ENCODE measurements at regions not wholly inside any gene's neighbourhood (a gene's known extent, or its start where the extent isn't known, plus 50 kb on each side); places are given as distances from the start of the nearest gene placed in this dataset.

DNA sequence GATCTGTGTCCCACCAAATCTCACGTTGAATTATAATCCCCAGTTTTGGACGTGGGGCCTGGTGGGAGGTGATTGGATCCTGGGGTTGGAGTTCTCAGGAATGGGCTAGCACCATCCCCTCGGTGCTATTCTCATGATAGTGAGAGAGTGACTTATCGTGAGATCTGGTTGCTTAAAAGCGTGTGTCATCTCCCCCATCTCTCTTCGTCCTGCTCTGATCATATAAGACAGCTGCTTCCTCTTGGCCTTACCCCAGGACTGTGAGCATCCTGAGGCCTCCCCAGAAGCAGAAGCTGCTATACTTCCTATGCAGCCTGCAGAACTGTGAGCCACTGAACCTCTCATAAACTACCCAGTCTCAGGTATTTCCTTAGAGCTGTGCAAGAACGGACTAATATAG is 163.7 kb upstream of the NDUFV2 start:
- ChIA-PET CTCF (interaction anchor here (0.6 kb wide), 1 partner anchor 9 kb away, joined by 3 read pairs; no protein-coding TSS in a partner anchor), POLR2A (no interaction called here)
- no peak for DNase-seq (ENCODE audit: extremely low spot score)
- TF ChIP-seq FOXA1 (IDR thresholded peaks at IDR 0.05) (no peak), HDGF (IDR thresholded peaks at IDR 0.05; ENCODE audit: borderline replicate concordance) (no peak), SP1 (IDR thresholded peaks at IDR 0.05) (no peak), ELF4 (IDR thresholded peaks at IDR 0.05) (no peak), LEF1 (IDR thresholded peaks at IDR 0.05; ENCODE audit: borderline replicate concordance) (no peak), BHLHE40 (IDR thresholded peaks at IDR 0.05; ENCODE audit: borderline replicate concordance) (no peak), FOXM1 (IDR thresholded peaks at IDR 0.05; ENCODE audit: borderline replicate concordance) (no peak), NFRKB (IDR thresholded peaks at IDR 0.05) (no peak)
- TF ChIP-seq, protein P1, sequence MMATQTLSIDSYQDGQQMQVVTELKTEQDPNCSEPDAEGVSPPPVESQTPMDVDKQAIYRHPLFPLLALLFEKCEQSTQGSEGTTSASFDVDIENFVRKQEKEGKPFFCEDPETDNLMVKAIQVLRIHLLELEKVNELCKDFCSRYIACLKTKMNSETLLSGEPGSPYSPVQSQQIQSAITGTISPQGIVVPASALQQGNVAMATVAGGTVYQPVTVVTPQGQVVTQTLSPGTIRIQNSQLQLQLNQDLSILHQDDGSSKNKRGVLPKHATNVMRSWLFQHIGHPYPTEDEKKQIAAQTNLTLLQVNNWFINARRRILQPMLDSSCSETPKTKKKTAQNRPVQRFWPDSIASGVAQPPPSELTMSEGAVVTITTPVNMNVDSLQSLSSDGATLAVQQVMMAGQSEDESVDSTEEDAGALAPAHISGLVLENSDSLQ (IDR thresholded peaks at IDR 0.05) = no peak

DNA sequence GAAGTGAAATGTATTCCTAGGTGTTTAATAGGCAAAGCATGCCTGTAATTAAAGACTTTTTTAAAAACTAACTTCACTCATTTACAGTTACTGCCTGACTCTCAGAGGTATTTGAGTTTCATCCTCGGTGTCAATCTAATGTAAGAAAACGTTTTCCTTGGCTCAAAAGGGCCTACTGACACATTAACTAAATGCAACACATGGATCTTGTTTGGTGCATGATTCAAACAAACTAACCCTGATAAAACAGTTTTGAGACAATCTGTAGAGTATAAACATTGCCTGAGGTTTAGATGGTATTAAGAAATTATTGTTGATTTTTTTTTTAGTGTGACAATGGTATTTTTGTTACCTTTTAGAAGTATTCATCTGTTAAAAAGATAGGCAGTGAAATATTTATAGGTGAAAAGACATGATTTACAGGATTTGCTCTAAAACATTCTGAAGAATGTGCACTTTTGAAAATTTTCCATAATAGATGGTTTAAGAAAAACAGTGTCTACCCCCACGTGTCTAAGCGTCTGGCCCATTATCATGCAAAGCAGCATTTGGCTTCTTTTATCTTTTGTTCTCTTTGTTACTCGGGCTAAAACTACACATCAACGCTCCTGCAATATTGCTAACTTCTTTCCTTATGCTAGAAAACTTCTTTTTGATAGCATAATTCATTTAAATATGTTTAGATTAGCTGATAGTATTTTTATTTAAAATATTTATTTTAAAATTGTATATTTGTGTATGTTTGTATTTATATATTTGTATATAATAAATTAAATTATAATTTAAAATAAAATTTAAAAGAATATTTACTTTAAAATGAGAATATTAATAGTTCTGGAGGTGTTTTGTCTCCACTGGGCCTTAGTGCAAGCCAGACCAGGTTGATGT is 160.2 kb upstream of the NDUFV2 start:
- DNase-seq (ENCODE audit: extremely low spot score) = no peak
- POLR2A ChIA-PET = no interaction called here
- no peak for TF ChIP-seq FOXA1 (IDR thresholded peaks at IDR 0.05)
- TF ChIP-seq FOXK2 (IDR thresholded peaks at IDR 0.05) = no peak
- TF ChIP-seq, protein P1 (IDR thresholded peaks at IDR 0.05) = no peak
- no peak for TF ChIP-seq SP1 (IDR thresholded peaks at IDR 0.05)
- TF ChIP-seq CTBP1 (IDR thresholded peaks at IDR 0.05; ENCODE audit: borderline replicate concordance) = no peak
- no peak for TF ChIP-seq SUZ12 (IDR thresholded peaks at IDR 0.05)
- TF ChIP-seq ELF4 (IDR thresholded peaks at IDR 0.05) = no peak
- no peak for TF ChIP-seq FOXM1 (IDR thresholded peaks at IDR 0.05; ENCODE audit: borderline replicate concordance)
- TF ChIP-seq NFRKB (IDR thresholded peaks at IDR 0.05) = no peak
- TF ChIP-seq LEF1 (IDR thresholded peaks at IDR 0.05; ENCODE audit: borderline replicate concordance) = no peak
- TF ChIP-seq HDGF (IDR thresholded peaks at IDR 0.05; ENCODE audit: borderline replicate concordance) = no peak
- TF ChIP-seq ZNF384 (IDR thresholded peaks at IDR 0.05) = no peak
- no peak for TF ChIP-seq ARNT (IDR thresholded peaks at IDR 0.05)
- no peak for TF ChIP-seq BHLHE40 (IDR thresholded peaks at IDR 0.05; ENCODE audit: borderline replicate concordance)
- no peak for TF ChIP-seq TARDBP (IDR thresholded peaks at IDR 0.05)
- TF ChIP-seq L3MBTL2 (conservative IDR thresholded peaks at IDR 0.05) = no peak
- CTCF ChIA-PET = no interaction called here

DNA sequence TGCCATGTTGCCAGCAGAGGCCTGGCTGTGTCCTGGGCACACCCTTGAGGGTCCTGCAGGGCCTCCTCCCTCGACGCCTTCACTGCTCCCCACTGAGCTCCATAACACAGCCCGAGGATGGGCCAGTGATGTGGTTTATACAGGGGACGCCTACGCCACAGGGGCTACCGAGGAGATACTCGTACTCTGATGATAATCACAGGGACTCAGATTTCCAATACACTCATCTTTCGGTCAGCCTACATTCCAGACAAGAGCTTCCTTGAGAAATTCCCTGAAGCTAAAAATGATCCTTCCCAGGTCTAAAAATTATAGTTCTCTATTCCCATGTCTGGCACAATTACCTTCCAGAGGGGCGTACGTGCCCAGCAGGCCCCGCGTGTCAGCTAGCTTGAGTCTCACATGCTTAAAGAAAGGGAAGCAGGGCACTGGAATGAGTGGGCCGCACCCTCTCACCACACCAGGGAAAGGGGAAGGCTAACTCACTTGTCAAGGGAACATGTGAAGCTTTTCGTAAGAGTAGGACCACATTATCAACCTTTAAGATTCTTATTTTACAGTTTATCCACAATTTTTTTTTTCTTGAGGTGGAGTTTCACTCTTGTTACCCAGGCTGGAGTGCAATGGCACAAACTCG is 159.5 kb upstream of the NDUFV2 start:
- CTCF ChIA-PET = no interaction called here
- TF ChIP-seq HDGF (IDR thresholded peaks at IDR 0.05; ENCODE audit: borderline replicate concordance) (no peak), SUZ12 (IDR thresholded peaks at IDR 0.05) (no peak), L3MBTL2 (conservative IDR thresholded peaks at IDR 0.05) (no peak), SP1 (IDR thresholded peaks at IDR 0.05) (no peak), BHLHE40 (IDR thresholded peaks at IDR 0.05; ENCODE audit: borderline replicate concordance) (no peak)
- TF ChIP-seq, protein P1 (IDR thresholded peaks at IDR 0.05) = no peak
- POLR2A ChIA-PET = no interaction called here
- DNase-seq (ENCODE audit: extremely low spot score) = no peak

DNA sequence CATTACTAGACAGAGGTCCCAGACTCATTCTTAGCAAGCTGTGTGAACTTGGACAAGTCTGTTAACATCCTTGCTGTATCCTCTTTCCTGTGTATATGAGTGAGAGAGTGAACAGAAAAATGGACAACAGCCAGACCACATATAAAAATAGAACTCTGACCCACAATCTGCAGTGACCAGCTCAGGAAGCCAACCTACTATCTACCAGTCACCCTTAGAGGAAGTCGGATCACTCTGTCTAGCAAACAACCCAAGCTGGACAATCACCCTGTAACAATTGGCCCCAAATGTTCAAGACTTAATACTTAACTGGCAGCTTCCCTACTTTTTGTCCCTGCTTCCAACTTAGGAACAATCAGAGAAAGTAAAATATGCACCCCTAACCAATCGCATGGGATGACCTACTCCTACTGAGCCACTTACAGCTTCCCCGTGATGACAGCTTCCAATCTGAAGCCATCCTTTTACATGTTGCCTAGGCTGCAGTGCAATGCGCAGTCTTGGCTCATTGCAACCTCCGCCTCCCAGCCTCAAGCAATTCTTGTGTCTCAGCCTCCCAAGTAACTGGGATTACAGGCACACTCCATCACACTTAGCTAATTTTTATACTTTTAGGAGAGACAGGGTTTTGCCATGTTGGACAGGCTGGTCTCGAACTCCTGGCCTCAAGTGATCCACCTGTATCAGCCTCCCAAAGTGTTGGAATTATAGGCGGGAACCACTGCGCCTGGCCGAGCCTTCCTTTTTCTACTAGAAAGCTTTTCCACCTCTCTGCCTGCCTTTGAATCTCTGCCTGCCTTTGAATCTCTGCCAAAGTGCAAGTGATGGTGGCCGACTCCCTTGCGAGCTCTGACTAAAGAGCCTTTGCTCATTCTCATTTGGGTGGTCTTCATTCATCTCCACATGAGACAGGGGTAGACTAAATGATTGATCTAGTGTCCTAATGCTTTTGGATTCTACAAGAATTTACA is 158.3 kb upstream of the NDUFV2 start:
- no peak for DNase-seq (ENCODE audit: extremely low spot score)
- CTCF ChIA-PET = interaction anchor here (0.5 kb wide), 1 partner anchor 181 kb away, joined by 3 read pairs; no protein-coding TSS in a partner anchor

DNA sequence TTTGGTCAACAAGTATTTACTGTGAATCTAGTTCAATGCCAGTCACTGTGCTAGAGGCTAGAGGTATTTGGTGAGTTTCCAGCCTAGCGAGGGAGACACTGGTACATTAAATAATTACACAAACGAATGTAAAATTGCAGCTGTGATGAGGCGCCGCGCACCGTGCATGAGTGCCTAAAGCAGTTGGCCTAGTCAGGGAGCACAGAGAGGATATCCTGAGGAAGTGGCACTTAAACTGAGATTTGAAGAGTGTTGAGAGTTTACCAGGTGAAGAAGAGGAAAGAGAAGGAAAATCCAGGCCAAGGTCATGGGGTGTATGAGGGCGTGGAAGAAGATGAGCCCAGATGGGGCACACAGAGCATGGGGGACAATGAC is 157.6 kb upstream of the NDUFV2 start:
- POLR2A ChIA-PET = no interaction called here
- CTCF ChIA-PET = no interaction called here
- no peak for TF ChIP-seq TARDBP (IDR thresholded peaks at IDR 0.05)
- no peak for TF ChIP-seq ELF4 (IDR thresholded peaks at IDR 0.05)
- no peak for TF ChIP-seq L3MBTL2 (conservative IDR thresholded peaks at IDR 0.05)
- TF ChIP-seq, protein P1 (IDR thresholded peaks at IDR 0.05) = no peak
- no peak for TF ChIP-seq FOXA1 (IDR thresholded peaks at IDR 0.05)
- no peak for TF ChIP-seq BHLHE40 (IDR thresholded peaks at IDR 0.05; ENCODE audit: borderline replicate concordance)
- TF ChIP-seq LEF1 (IDR thresholded peaks at IDR 0.05; ENCODE audit: borderline replicate concordance) = no peak
- TF ChIP-seq FOXM1 (IDR thresholded peaks at IDR 0.05; ENCODE audit: borderline replicate concordance) = no peak
- no peak for TF ChIP-seq ZNF384 (IDR thresholded peaks at IDR 0.05)
- TF ChIP-seq CTBP1 (IDR thresholded peaks at IDR 0.05; ENCODE audit: borderline replicate concordance) = no peak
- TF ChIP-seq SUZ12 (IDR thresholded peaks at IDR 0.05) = no peak
- TF ChIP-seq FOXK2 (IDR thresholded peaks at IDR 0.05) = no peak
- TF ChIP-seq NFRKB (IDR thresholded peaks at IDR 0.05) = no peak
- TF ChIP-seq HDGF (IDR thresholded peaks at IDR 0.05; ENCODE audit: borderline replicate concordance) = no peak
- TF ChIP-seq ARNT (IDR thresholded peaks at IDR 0.05) = no peak
- TF ChIP-seq SP1 (IDR thresholded peaks at IDR 0.05) = no peak
- DNase-seq (ENCODE audit: extremely low spot score) = no peak

More for the DNA sequence above, 158.3 kb upstream of the NDUFV2 start:
- TF ChIP-seq TARDBP (IDR thresholded peaks at IDR 0.05) (no peak), NFRKB (IDR thresholded peaks at IDR 0.05) (no peak), BHLHE40 (IDR thresholded peaks at IDR 0.05; ENCODE audit: borderline replicate concordance) (no peak), FOXK2 (IDR thresholded peaks at IDR 0.05) (no peak), L3MBTL2 (conservative IDR thresholded peaks at IDR 0.05) (no peak), ELF4 (IDR thresholded peaks at IDR 0.05) (no peak), FOXA1 (IDR thresholded peaks at IDR 0.05) (no peak), ARNT (IDR thresholded peaks at IDR 0.05) (no peak), ZNF384 (IDR thresholded peaks at IDR 0.05) (no peak)
- POLR2A ChIA-PET = no interaction called here
